ENCODE measurements at regions not wholly inside any gene's neighbourhood (a gene's known extent, or its start where the extent isn't known, plus 50 kb on each side); places are given as distances from the start of the nearest gene placed in this dataset.

DNA sequence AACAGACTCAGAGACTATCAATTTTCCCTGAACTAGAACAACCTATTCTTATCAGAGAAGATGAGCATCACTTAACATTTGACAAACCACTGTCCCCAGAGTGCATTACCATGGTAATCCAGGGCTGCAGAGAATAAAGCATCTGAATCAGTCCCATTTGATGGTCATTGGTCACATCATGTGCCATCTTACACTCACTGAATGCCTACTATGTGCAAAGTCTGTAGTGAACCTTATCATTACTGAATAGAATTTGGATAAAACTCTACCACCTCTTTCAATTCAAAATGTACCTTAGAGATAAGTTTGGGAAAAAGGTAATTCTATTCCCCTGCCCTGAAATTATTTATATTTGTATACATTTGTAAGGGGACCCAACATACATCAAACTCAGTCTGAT lies 156.4 kb upstream of the TRPC7 start:
- H3K4me3 ChIP-seq (ENCODE audit: insufficient read depth, low read depth, low read length) = no peak overlapping the region
- DNase-seq = no peak
- H3K36me3 ChIP-seq (replicated peaks; ENCODE audit: control insufficient read depth, insufficient read depth, low read length) = no peaks in the 10 kb centered on the region
- H3K27me3 ChIP-seq (ENCODE audit: control insufficient read depth, insufficient read depth, low read length) = no peaks in the 10 kb centered on the region

DNA sequence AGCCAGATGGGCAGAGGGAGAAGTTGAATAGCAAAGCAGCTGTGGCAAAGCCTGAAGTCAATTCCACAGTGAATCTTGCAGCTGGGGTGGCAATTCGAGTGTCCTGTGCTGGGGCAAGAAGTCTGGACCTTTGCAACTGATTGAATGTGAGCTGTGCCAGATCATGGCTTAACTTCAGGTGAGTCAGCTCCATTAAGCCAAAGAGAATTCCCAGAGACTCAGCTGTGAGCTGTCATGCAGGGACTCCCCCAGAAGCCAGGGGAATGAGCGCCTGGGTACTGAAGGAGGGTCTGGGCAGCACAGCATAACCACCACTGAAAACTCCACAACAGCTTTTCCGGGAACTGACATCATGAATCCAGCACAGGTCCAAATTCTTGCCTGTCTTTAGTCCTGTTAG lies 153.5 kb upstream of the TRPC7 start:
- Histone ChIP-seq H3K36me3 (replicated peaks; ENCODE audit: control insufficient read depth, insufficient read depth, low read length) (no peaks in the 10 kb centered on the region), H3K27me3 (ENCODE audit: control insufficient read depth, insufficient read depth, low read length) (no peaks in the 10 kb centered on the region), H3K4me3 (ENCODE audit: insufficient read depth, low read depth, low read length) (no peak overlapping the region)
- DNase-seq = no peak

DNA sequence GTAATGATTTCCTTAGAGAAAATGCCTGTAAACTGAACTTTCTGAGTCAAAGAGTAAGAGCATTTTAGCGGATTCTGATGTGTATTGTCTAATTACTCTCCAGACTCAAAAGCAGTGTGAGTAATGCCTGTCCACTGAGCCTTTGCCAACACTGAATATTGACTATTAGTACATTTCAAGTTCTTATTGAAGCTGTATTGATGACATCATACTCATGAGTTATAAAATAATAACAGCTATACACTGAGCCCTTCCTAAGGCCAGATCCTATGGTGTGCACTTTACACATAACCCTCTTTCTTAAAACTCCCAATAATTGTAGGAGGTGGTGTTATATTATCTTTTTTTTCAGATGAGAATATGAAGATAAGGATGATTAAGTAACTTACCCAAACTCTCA lies 152.8 kb upstream of the TRPC7 start:
- Histone ChIP-seq H3K27me3 (ENCODE audit: control insufficient read depth, insufficient read depth, low read length) (no peaks in the 10 kb centered on the region), H3K36me3 (replicated peaks; ENCODE audit: control insufficient read depth, insufficient read depth, low read length) (no peaks in the 10 kb centered on the region), H3K4me3 (ENCODE audit: insufficient read depth, low read depth, low read length) (no peak overlapping the region)
- DNase-seq = no peak

DNA sequence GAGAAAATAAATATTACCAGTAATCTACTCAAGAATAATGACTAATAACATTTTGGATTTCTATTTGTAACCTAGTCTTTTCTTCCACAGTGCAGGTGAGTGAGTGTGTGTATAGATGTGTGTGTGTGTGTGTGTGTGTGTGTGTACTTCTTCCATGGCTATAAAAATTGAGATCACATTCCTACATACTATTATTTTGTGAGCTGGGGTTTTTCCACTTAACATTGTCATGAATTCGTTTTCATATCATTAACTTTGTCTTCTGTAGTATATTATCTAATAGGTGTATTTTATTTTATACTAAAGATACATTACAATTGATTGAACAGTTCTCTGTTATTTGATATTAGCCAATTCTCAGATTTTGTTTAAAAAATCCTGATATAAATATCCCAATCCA lies 152.4 kb upstream of the TRPC7 start:
- Histone ChIP-seq H3K4me3 (ENCODE audit: insufficient read depth, low read depth, low read length) (no peak overlapping the region), H3K27me3 (ENCODE audit: control insufficient read depth, insufficient read depth, low read length) (no peaks in the 10 kb centered on the region)
- no peak for DNase-seq

DNA sequence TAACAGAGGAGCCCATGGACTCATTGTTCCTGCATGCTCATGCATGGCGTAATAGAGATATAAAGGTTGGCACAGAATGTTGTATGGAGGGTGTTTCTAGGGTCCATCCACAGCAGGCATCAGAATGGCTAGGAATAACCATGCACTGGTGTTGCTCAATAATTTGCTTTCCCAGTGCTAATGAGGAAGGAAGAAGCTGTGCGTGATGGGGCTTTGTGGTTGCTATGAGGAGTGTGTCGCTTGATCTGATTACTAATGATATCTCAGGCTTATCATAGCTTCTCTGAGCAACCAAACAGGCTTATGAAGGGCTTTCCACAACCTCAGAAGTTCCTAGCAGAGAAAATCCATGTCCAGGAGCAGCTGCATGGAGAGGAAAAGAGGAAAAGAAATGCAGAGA lies 151.3 kb upstream of the TRPC7 start:
- no peak overlapping the region for H3K4me3 ChIP-seq (ENCODE audit: insufficient read depth, low read depth, low read length)
- H3K36me3 ChIP-seq (replicated peaks; ENCODE audit: control insufficient read depth, insufficient read depth, low read length) = no peaks in the 10 kb centered on the region
- no peaks in the 10 kb centered on the region for H3K27me3 ChIP-seq (ENCODE audit: control insufficient read depth, insufficient read depth, low read length)
- DNase-seq = no peak

More for the DNA sequence above, 152.4 kb upstream of the TRPC7 start:
- no peaks in the 10 kb centered on the region for H3K36me3 ChIP-seq (replicated peaks; ENCODE audit: control insufficient read depth, insufficient read depth, low read length)

DNA sequence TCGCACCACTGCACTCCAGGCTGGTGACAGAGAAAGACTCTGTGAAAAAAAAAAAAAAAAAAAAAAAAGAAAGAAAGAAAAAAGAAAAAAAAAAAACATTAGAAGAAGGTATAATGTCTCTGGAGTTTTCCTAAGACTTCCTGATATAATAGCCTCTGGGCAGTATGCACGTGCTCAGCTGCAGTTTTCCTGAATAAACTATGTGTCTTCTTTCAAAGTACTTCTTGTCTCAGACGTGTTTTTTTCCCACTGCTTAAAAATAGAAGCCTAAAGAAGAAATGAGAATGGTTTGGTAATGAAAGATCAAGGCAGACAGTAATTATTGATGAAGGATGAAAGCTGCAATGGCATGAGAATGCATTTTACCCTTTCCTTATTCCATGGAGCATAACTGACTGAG lies 148.1 kb upstream of the TRPC7 start:
- no peak for DNase-seq
- no peak overlapping the region for H3K4me3 ChIP-seq (ENCODE audit: insufficient read depth, low read depth, low read length)
- H3K36me3 ChIP-seq (replicated peaks; ENCODE audit: control insufficient read depth, insufficient read depth, low read length) = no peaks in the 10 kb centered on the region
- H3K27me3 ChIP-seq (ENCODE audit: control insufficient read depth, insufficient read depth, low read length) = no peaks in the 10 kb centered on the region

DNA sequence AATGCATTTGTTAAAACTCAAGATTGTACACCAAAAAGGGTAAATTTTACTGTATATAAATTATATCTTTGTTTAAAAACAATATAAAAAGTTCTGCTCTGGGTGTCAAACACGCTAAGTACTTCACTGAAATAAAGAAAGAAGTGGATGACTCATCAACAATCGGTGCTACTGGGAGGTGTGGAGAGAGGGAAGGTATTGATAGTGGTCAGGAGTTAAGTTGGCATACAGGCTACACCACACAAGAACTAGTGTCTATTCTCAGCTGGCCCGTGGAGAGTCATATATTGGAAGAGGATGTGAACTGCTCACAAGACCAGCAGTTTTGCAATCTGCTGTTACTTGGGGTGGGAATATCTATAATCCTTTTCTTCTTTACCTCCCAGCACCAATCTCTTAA lies 145.7 kb upstream of the TRPC7 start:
- Histone ChIP-seq H3K4me3 (ENCODE audit: insufficient read depth, low read depth, low read length) (no peak overlapping the region), H3K36me3 (replicated peaks; ENCODE audit: control insufficient read depth, insufficient read depth, low read length) (no peaks in the 10 kb centered on the region), H3K27me3 (ENCODE audit: control insufficient read depth, insufficient read depth, low read length) (no peaks in the 10 kb centered on the region)
- DNase-seq = no peak

DNA sequence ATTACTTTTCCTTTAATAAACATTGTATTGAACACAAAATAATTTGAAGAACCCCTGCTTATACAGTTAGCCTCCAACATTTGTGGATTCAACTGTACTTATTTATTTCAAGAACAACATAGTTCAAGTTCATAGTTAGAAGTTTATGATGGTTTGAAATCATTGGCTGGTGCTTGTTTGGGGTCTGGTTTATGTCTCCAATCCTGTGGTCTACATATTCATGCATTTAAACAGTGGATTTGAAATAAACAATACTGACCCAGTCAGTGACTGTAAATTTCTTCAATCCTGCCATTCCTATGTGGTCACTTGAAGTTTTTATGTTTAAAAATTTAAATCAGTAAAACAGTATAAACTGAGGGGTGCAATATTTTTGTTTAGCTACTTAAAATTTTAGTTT lies 145.1 kb upstream of the TRPC7 start:
- no peak for DNase-seq
- Histone ChIP-seq H3K36me3 (replicated peaks; ENCODE audit: control insufficient read depth, insufficient read depth, low read length) (no peaks in the 10 kb centered on the region), H3K27me3 (ENCODE audit: control insufficient read depth, insufficient read depth, low read length) (no peaks in the 10 kb centered on the region), H3K4me3 (ENCODE audit: insufficient read depth, low read depth, low read length) (no peak overlapping the region)

DNA sequence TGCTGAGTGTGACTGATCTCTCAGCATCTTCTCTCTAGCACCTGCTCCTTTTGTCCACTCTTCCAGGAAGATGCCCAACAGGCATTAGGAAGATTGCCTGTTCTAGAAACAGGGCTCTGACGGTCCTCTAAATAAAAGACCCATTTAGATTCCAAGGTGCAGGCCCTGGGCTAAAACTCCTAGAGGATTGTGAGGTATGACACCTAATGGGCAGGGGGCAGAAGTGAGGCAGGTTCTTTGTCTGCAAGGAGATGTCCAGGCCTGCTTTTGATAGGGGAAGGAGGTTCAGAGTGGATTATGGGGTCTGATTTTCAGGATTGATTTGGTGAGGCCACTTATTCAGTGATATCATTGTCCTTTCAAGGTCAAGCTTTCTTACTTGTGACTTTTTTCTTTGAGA lies 140.8 kb upstream of the TRPC7 start:
- Histone ChIP-seq H3K36me3 (replicated peaks; ENCODE audit: control insufficient read depth, insufficient read depth, low read length) (no peaks in the 10 kb centered on the region), H3K4me3 (ENCODE audit: insufficient read depth, low read depth, low read length) (no peak overlapping the region), H3K27me3 (ENCODE audit: control insufficient read depth, insufficient read depth, low read length) (no peaks in the 10 kb centered on the region)
- DNase-seq = peak; percentile 1

DNA sequence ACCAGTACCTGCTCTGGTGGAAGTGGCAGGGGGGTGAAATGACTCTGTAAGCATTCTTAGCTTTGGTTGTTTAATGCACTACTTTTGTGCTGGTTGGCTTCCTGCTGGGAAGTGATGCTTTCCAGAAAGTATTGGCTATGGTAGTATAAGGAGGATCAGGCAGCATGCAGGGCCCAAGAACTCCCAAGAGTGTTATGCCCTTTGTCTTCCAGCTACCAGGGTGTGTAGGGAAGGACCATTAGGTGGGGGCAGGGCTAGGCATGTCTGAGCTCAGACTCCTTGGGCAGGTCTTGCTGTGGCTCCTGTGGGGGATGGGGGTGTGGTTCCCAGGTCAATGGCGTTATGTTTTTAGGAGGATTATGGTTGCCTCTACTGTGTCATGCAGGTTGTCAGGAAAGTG lies 135.8 kb upstream of the TRPC7 start:
- Histone ChIP-seq H3K4me3 (ENCODE audit: insufficient read depth, low read depth, low read length) (no peak overlapping the region), H3K36me3 (replicated peaks; ENCODE audit: control insufficient read depth, insufficient read depth, low read length) (no peaks in the 10 kb centered on the region), H3K27me3 (ENCODE audit: control insufficient read depth, insufficient read depth, low read length) (no peaks in the 10 kb centered on the region)
- DNase-seq = no peak

DNA sequence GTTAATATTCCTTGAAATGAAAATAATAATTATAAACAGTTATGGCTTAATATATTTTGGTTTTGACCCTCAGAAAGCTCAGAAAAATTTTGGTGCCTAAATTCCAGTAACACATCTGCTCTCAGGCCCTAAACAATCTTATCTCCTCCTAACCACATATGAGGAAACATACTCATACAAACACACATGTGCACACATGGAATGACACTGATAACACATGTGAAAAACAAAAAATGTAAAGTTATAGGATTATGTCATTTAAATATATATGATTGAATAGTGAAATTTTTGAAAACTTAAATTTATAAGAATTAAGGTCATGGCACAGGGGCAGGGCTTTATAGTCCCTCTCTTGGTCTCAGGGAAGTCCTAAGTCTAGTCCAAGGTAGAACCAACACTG lies 127.2 kb upstream of the TRPC7 start:
- no peaks in the 10 kb centered on the region for H3K27me3 ChIP-seq (ENCODE audit: control insufficient read depth, insufficient read depth, low read length)
- no peak overlapping the region for H3K4me3 ChIP-seq (ENCODE audit: insufficient read depth, low read depth, low read length)
- no peaks in the 10 kb centered on the region for H3K36me3 ChIP-seq (replicated peaks; ENCODE audit: control insufficient read depth, insufficient read depth, low read length)
- DNase-seq = no peak

DNA sequence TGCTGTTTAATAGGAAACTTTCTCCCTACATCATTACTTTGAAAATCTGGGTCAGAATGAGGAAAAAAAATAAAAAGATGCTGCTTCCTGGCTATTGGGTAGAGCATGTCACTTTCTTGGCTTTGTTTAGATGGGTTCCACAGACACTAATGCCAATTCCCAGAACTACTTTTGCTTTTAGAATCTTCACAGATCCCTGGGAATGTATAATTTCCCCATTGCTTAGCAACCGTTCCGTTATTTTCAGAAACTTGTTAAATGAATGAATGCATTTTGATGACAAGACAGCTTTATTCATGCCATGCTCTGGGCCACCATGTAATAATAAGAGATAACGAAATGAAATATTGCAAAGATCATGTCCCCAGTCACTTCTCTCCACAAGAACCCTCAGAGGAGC lies 126.5 kb upstream of the TRPC7 start:
- Histone ChIP-seq H3K27me3 (ENCODE audit: control insufficient read depth, insufficient read depth, low read length) (no peaks in the 10 kb centered on the region), H3K4me3 (ENCODE audit: insufficient read depth, low read depth, low read length) (no peak overlapping the region), H3K36me3 (replicated peaks; ENCODE audit: control insufficient read depth, insufficient read depth, low read length) (no peaks in the 10 kb centered on the region)
- DNase-seq = no peak

DNA sequence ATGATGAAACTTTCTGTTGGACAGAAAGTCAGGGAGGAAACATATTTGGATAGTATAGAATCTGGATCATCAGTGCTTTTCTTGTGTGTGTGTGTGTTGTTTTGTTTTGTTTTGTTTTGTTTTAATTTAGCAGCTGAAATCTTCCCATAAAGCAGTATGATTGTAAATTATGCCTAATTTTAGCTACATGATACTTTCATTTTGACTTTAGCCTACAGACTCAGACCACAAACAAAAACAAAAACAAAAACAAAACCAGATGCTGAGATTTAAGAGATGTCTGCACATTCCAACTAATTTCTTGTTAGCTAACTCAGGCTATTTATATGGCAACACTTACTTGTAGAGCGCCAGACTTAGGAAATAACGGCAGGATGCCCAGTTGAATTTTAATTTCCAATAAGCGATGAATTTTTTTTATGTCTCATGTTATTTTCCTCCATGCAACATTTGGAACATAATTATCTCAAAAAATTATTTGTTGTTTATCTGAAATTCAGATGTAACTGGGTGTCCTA lies 119.5 kb upstream of the TRPC7 start:
- no peaks in the 10 kb centered on the region for H3K36me3 ChIP-seq (replicated peaks; ENCODE audit: control insufficient read depth, insufficient read depth, low read length)
- no peaks in the 10 kb centered on the region for H3K27me3 ChIP-seq (ENCODE audit: control insufficient read depth, insufficient read depth, low read length)
- H3K4me3 ChIP-seq (ENCODE audit: insufficient read depth, low read depth, low read length) = no peak overlapping the region
- no peak for DNase-seq

DNA sequence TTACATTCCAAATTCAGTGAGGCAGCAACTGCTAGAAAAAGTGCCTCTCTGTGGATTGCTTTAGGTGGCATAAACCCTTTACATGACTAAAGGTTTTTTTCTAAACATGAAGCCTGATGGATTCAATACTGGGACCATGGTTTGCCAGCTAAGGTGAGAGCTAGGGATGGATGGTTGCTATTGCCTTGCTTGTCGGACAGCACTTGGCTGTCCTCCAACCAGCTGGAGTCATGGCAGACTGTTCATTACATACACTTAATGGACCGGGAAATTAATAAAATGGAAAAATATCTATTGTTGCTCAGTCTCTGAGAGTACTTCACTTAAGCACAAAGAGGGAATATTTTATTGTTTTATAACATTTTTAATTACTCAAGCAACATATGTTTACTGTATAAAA lies 116.9 kb upstream of the TRPC7 start:
- H3K27me3 ChIP-seq (ENCODE audit: control insufficient read depth, insufficient read depth, low read length) = no peaks in the 10 kb centered on the region
- no peak for DNase-seq
- H3K4me3 ChIP-seq (ENCODE audit: insufficient read depth, low read depth, low read length) = no peak overlapping the region
- no peaks in the 10 kb centered on the region for H3K36me3 ChIP-seq (replicated peaks; ENCODE audit: control insufficient read depth, insufficient read depth, low read length)

DNA sequence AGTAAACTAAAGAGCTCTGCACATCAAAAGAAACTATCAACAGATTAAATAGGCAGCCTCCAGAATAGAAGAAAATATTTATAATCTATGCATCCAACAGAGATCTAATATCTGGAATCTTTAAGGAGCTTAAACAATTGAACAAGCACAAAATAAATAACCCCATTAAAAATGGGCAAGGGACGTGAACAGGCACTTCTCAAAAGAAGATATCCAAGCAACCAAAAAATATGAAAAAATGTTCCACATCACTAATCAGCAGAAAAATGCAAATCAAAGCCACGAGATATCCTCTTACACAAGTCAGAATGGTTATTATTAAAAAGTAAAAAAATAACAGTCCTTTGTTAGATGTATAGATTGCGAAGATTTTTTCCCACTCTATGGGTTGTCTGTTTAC lies 109.1 kb upstream of the TRPC7 start:
- Histone ChIP-seq H3K4me3 (ENCODE audit: insufficient read depth, low read depth, low read length) (no peak overlapping the region), H3K36me3 (replicated peaks; ENCODE audit: control insufficient read depth, insufficient read depth, low read length) (no peaks in the 10 kb centered on the region), H3K27me3 (ENCODE audit: control insufficient read depth, insufficient read depth, low read length) (no peaks in the 10 kb centered on the region)
- DNase-seq = no peak

DNA sequence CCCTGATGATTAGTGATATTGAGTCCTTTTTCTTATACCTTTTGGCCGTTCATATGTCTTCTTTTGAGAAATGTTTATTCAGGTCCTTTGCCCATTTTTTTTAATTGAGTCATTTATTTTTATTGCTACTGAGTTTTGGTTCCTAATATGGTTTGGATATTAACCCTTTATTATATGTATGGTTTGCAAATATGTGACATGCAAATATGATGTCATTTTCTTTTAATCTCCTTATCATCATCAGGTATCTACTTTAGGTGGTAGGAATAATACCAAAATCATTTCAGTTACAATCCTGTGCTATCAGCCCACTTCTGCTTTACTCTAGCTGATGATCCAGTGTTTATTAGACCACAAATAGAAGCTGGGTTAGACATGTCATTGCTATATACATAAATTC lies 102.3 kb upstream of the TRPC7 start:
- DNase-seq = no peak
- Histone ChIP-seq H3K27me3 (ENCODE audit: control insufficient read depth, insufficient read depth, low read length) (no peaks in the 10 kb centered on the region), H3K36me3 (replicated peaks; ENCODE audit: control insufficient read depth, insufficient read depth, low read length) (no peaks in the 10 kb centered on the region), H3K4me3 (ENCODE audit: insufficient read depth, low read depth, low read length) (no peak overlapping the region)

Data from H7 (cell line).